Activated CD4-positive, alpha-beta T cell treated with anti-CD3 and anti-CD28 coated beads, Interleukin-2, amount 50 U/mL, for 1 hour (primary cell): ENCODE measurements at regions not wholly inside any gene's neighbourhood (a gene's known extent, or its start where the extent isn't known, plus 50 kb on each side); places are given as distances from the start of the nearest gene placed in this dataset.

Experiments used
- DNase-seq: peaks from one replicate; pipeline ENCODE4 v3.0.0-alpha.2; 2020

DNA sequence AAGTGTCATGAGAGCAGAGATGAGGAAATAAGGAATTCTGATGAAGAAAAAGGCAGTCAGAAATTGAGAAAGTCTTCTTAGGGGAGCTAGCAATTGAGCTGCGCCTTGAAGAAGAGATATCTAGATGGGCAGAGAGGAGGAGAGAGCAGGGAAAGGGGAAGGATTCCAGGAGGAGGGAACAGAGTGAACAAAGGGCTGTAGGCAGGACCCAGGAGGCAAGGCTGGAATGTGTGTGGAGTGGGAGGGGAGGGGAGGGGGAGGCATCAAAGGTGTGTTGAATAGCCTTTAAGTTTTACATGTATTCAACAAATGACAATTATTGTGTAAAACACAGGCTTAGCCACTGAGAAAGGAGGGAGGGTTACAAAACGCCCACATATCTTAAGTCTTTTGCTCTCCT lies 164.5 kb downstream of the TDRD15 start:
- no peak for DNase-seq

DNA sequence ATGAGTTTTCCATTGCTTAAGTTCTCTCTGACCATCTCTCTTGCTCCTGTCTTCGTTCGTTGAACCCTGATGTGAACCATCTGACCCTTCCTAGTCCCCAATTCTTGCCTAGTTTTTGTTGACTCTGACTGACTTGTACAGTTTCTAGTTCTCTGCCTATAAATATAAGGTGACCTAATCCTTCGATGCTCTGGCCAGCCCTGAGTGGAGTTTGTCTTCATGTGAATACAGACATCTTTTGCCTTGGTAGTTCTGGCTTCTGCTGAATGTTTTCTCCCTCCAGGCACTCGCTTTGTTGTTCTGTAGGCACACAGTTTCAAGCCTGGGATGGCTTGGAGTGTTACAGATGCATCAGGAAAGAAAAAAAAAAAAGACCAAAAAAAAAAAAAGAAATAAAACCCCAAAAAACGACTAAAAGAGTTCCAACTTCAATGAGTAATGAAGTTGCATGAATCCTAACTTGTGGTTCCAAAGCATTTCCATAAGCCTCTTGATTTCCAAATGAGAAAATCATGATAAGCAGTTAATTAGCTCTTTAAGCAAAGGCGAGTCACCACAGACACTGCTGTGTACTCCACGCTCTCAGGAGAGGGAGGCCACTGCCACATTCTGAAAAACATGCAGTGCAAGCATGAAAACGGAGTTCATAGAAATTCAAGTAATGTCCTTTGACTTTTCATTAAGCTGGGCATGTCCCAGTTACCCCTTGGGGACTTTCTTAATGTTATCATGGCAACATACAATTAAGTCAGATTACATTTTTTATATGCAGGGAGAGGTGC lies 165.2 kb downstream of the TDRD15 start:
- no peak for DNase-seq

DNA sequence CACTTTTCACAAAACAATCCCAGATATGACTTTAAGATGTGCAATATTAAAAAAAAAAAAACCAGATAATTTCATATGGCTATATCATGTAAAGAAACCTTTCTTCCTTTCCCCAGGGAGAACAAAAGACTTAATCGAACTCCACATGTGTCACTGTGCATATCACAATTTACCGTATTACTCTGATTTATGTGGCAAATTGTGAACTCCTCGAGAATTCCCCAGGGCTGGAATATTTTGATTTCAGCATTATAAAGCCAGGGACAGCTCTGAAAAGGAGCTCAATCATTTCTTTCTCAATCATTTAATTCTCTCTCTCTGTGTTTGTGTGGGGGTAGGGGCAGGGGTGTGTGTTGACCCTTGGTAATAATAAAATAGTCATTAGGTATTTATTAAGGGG lies 165.8 kb downstream of the TDRD15 start:
- DNase-seq = no peak

DNA sequence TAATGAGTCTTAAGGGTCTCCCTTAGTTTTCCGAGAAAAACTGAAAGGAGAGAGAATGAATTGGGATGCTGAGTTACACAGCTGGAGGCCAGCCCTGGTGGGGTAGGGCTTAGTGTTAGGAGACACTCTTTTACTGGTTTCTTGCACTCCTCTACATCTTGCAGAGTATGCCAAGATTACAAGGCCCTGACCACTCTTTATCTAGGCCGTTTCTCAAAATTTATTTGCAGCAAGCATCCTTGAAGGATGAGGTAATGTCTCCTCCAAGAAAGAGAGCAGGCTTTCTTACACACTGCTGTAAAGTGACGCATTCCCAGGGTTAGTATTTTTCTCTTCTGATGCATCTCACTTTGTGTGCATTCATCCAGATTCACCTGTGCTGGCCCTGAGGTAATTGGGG lies 166.2 kb downstream of the TDRD15 start:
- no peak for DNase-seq

DNA sequence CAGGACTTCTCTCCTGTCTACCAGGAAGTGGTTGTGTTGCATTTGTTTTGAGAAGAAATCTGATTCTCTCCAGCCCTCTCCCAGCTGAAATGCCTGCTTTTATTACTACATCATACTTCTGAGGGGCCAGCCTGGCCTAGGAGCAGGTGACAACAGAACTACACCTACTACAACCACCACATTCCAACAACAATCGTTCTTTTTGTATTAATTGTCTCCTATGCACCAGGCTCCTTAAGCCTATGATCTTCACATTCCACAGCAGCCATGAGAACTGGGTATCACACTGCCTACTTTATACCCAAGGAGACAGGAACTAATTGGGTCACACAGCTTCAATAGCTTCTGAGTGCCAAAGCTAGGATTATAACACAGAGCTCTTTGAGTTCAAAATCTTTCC lies 167.7 kb downstream of the TDRD15 start:
- no peak for DNase-seq

DNA sequence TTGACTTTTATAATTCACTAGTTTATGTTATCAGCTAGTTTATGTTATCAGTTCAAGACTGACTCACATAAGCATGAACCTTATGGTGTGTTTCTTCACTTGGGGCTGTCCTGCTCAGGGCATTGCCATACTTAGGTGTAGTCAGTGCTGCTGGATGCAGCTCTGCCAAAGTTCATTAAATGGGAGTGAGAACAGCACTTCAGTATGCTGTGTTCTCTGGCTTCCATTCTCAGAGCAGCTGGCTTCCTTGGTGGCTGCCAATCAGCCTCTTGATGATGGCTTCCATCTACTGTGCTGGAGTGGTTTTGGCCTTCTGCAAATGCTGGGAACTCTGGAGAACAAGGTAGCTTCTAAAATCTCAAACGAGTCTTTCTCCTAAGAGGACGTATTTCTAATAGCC lies 170.7 kb downstream of the TDRD15 start:
- DNase-seq = no peak

DNA sequence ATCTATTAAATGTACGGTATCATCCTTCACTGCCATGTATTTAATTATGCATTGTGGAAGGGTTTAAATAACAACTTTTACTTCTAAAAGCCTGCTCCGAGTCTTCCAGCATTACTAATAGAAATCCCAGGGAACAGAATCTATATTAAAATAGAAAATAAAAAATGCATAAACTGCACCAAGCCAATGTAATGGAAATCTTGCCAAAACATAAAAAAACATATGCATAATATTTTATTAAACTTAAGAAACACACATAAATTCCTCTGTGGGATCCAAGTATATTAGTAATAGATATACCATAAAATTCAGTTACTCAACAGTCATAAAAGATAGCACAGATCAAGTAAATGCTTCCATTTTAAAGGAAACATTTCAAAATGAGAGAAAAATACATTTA lies 175.6 kb downstream of the TDRD15 start:
- DNase-seq = no peak

DNA sequence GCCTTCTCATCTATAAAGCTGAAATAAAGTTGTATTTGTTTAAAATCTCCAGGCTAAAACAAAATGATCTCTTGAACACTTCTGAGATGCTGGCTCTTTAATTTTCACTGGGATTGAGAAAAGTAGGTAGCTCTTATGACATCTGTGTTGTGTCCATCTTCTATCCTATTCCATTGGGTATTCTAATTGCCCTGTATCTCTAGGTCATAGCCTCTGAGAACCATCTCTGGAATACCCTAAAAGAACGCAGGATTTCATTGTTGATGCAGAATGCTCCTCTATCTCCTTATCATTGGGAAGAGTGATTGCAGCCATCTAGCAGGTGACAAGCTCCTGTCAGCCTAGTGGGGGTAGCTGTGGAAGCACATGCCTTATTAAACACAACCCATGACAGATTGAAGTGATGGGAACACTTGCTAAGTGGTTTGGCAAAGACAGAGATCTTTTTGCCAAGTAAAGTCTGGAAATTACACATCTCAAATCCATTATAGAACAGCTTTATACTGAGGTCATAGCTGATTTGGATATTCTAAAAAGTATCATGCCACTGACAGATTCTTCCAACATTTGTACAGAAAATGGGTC lies 178.2 kb downstream of the TDRD15 start:
- no peak for DNase-seq

DNA sequence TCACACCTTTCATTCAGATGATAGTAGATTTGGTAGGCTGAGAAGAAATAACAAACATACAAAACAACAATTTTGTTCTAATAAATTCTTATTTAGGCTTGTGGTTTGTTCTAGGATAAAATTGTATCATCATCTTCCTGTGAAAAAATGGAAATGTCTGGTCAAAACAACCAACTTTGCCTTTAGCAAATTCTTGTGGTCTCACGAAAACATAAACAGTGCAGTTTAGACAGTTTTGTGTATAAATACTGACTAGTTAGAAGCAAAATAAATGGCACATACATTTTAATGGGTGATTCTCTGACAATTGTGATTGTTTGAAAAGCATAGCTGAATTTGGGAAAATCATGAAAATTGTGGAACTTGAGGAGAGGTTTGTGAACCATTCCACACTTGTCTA lies 180.1 kb downstream of the TDRD15 start:
- DNase-seq = no peak

DNA sequence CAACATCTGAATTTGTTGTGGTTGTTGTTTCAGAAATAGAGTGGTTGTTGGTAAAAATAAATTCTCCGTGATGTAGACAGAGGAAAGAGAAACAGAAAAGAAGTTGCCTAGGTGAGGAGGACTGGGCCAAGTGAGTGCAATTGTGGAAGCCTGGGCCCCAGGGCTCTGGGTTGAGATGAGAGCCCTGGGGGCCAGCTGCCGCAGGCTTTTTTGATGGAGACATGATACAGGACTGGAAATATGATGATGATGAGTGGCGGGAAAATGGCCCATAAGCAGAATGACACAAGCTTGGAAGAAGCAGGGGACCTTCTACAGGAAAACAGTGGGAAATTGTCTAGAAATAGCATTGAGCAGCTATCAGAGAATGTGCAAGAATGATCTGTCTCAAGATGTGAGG lies 181.8 kb downstream of the TDRD15 start:
- no peak for DNase-seq

DNA sequence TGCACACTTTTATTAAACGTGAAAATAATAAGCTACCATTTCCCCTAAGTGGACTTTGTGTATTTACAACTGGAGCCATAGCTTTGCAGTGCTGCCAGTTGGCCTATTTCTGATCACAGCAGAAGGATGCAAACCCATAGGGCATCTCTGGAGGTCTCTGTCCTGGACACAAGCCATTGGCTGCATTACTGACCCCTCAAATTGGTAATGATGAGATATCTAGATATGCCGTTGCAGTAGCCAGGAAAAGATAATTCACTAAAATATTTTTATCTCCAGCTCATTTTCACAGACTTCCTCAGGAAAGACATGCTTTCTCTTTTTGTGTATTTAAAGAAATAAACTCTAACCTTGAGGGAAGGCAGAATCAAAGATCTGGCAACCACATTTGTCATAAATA lies 182.5 kb downstream of the TDRD15 start:
- no peak for DNase-seq

DNA sequence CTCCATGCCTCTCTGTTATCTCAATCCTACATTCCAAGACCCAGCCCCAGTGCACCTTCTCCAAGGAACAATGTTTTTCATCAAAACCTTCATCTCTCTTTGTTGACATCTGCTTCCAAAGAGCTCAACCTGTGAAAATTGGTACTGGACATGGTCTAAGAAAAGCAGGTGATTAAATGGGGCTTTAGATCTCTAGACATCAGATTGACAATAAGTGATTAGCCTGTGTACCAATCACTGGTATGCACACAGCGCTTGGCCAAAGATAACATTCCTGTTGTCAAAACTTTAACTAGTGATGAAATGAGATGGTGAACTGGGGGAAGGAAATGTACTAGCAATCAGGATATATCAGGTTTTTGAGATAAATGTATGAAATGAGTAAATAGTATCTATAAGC lies 183.3 kb downstream of the TDRD15 start:
- DNase-seq = no peak

DNA sequence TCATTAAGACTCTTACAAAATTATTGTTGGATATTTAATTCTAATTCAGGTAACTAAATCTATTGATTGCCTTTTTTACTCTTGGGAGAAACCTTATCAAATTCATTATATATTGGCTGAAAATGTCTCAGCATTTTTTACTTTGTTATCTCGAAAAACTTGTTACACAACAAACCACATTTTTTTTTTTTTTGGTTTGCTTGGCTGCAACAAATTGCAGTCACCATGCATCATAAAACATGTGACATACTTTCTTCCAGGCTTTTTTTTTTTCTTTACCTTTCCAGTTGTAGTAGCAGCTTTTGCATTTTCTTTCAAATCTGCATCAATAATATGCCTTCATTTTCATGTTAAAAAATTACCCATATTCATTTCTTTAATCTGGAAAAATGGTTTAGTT lies 186.7 kb downstream of the TDRD15 start:
- DNase-seq = no peak

DNA sequence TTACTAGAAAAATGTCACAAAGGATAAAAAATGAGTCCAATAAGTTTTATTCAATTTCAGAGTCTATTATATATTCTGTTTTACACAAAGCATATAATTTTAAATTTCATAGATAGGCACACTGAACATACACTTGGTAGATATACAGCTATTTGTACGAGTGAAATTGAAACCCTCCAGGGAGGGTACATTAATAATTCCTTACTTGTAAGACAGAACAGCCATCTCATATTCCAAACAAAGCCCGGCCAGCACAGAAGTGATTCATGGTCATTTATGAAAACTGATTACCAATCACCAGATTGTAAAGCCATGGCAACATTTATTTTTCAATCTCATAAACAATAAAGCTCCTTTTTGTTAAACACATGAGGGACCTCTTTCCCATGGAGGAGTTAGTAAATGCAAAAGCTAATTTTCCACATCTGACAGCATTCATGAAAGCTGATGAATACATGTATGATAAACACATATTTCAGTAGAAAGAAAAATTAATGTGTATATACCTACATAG lies 190.6 kb downstream of the TDRD15 start:
- DNase-seq = no peak

DNA sequence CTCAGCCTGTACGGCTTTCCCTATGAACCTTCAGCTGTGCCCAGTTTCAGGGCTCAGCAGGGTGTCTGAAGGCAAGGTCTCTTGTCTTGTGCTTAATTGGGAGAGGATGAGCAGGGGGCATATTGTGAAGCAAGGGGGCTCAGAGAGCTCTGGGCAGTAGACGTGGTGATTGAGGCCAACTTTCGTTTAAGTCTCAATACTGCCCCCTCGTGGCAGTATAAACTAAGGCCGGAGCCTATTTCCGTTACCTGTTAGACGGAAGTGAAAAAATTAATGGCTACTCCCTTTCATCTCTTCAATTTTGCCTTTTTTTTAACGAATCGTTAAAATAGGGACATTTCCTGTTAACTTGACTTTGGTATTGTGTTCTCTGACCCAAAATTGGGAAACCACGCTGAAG lies 193.4 kb downstream of the TDRD15 start:
- no peak for DNase-seq

DNA sequence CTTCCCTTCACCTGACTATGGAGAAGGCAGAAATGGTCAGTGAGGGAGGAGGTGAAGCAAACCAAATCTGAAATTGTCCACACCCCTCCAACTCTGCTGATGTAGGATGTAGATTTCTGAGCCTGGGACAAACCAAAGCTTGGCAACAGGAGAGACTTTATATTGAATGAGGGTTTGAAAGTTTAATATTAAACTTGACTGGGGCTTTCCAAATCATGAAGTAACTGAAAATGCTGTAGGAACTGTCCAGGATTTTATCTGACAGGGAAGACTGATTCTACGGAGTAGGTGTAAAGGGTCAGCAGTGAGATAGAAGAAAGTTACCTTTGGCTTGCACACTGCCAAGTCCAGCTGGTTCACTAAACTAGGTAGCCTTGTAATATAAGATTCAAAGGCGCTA lies 194.5 kb downstream of the TDRD15 start:
- DNase-seq = no peak

DNA sequence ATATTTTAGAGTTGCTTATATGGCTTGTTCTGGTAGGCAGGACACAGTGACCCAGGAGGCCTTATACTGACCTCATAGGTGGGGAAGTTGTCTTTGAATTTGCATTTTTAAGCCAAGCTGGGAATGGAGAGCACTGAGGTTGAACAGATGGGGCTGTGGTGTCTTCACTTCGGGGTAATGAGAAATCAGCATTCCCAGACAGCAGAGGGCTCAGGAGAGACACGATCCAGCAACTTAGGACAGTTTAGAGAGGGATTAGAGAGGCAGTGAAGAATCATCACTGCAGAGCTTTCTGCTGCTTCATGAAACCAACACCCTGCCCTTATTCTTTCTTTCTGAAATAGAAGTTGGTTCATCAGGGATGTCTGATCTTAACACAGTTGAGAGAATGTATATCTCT lies 202.4 kb downstream of the TDRD15 start:
- no peak for DNase-seq

DNA sequence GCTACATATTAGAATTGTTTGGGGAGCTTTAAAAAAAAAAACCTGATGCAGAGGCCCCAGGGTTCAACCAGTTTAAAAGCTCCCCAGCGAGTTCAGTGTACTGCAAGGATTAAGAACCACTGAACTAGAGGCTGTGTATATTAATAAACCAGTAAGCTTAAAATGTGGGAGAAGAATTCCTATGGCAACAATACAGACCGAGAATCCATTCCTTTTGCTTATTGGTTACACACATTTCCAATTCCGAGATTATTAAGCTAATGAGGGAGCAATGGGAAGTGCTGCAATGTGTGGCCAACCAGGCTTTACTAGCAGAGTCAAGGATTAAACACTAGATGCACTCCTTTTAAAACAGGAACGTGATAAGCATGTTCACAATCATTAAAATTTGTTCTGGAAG lies 204.4 kb downstream of the TDRD15 start:
- DNase-seq = no peak

DNA sequence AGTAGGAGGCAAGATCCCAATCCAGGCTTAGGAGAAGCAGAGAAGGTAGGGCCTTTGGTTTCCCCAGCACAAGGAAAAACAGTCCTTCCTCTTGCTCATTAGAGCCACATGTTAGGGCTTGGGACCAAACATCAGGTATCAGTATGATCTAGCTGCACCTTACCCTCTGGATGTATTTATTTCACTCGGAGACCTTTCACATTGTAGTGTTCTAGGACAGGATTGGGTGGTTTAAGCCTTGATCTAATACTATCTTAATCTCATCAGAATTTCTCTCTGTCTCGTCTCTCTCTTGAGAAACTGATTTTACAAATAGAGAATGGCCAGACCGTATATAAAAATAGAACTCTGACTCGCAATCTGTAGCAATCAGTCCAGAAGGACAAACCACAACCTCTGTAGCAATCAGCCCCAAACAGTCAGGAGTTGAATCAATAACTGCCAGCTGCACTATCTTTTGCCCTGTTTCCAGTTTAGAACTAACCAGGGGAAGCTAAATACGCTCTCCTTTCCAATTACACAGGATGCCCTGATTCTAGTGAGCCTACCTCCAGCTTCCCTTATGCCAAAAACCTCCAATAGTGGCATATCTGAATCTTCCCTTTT lies 207.1 kb downstream of the TDRD15 start:
- DNase-seq = no peak

DNA sequence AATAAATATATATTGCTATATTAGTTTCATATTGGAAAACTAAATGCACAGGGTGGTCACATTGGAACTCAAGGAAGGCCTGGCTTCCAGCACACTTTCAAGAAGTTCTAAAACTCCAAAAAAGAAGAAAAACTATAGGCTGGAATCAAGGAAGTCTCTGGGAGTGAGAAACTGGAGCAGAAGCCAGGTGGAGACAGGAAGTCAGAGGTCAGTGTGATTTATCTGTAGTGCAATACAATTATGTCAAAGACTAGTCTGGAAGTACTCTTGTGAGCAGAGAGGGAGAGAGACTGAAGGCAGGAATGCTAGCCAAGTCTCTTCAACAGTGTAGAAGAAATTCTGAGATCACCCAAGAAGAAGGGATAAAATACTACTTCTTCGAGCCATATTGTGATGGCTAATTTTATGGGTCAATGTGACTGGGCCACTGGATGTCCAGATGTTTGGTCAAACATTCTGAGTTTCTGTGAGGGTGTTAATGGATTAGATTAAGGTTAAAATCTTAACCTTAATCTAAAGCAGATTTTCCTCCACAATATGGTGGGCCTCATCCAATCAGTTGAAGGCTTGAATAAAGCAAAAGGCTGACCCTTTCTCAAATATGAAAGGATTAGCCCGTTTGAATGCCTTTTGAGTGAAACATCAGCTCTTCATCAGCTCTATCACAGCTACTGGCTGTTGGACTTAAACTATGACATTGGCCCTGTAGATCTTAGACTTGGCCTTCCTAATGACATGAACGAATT lies 208.0 kb downstream of the TDRD15 start:
- DNase-seq = no peak

DNA sequence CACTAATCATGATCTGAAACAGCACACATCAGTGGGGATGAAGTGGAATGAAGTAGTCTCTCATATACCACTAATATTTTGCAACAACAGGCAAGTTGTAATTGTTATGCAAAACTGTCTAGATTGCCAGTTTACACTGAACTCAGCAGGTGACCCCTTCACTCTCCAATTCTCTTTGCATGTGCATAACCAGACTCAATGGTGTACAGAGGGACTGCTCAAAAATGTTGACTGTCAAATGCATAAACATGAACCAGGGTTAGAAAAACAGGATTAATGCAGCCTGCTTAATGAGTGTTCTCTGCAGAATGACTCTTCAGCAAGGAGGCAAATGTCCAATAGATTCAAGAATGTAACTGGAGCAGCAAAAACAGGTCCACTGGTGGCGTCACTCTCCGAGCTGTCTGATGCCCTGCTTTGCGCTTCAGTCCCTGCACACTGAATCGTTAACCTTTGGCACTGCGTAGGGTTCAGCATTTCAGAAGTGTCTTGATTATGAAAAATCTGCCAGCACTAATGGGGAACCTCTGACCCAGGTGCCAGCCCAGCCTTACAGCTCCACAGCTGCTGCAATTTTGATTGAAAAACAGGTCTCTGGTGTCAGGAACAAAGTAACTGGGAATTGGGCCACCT lies 209.3 kb downstream of the TDRD15 start:
- DNase-seq = no peak

DNA sequence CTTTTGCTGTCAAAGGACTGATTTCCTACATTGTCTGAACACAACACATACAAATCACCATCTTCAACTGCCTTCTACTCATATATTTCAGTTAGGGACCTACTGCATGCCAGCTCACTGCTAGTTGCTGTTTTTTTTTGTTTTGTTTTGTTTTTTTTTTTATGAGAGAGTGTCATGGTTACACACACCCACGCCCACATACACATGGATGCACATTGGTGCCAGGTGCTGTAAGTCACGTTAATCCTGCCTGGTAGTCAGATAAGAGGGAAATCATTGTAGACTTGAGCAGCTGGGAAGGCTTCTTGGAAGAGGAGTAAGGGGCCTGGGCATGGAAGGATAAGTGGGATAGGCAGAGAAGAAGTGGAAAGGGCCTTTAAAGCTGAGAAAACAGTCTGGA lies 209.9 kb downstream of the TDRD15 start:
- no peak for DNase-seq

DNA sequence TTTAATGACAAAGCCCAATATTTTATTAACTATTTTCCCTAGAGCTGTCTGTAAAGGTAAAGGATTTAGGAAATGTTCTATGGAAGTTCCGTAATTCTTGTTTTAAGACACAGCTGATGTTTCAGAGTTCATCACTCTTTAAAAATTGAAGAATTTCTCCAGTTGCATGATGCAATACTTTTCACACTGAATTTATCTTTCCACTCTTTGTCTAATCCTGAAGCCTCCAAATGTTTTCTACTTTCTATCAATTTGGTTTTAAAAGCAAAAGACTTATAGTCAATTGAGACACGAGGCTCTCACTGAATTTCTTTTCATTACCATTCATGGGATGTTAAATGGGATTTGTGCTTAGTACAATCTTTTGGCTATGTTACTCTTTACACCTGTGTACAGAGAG lies 223.2 kb downstream of the TDRD15 start:
- no peak for DNase-seq
